DND-41 (cell line): ENCODE measurements at regions not wholly inside any gene's neighbourhood (a gene's known extent, or its start where the extent isn't known, plus 50 kb on each side); places are given as distances from the start of the nearest gene placed in this dataset.

Experiments used
- ATAC-seq: fragments of 200-7000 bp; cut with Tn5 transposase; 3 replicates; pipeline ENCODE4 v1.9.1; 2021; ENCODE audit warnings: low read depth; ENCODE audit not compliant: insufficient read depth
- DNase-seq: peaks from one replicate; pipeline ENCODE4 v3.0.0-alpha.2; 2020
- H2AFZ ChIP-seq: 2 replicates; pipeline ENCODE4 v1.6.0; 2012; ENCODE audit warnings: low read depth, low read length
- H3K27ac ChIP-seq: 2 replicates; pipeline ENCODE4 v1.5.1; 2012; ENCODE audit warnings: low read length, inconsistent platforms
- H3K27me3 ChIP-seq: fragments of 200-600 bp; sonication (generic); 2 replicates; pipeline ENCODE4 v1.6.0; 2012; ENCODE audit warnings: low read length, mild to moderate bottlenecking, inconsistent platforms; ENCODE audit not compliant: insufficient read depth, poor library complexity
- H3K36me3 ChIP-seq: 2 replicates; pipeline ENCODE4 v1.5.1; 2012; ENCODE audit warnings: low read length, inconsistent platforms; ENCODE audit not compliant: insufficient read depth
- H3K4me1 ChIP-seq: 2 replicates; pipeline ENCODE4 v1.5.1; 2012; ENCODE audit warnings: mild to moderate bottlenecking, low read length; ENCODE audit not compliant: insufficient read depth
- H3K4me2 ChIP-seq: 2 replicates; pipeline ENCODE4 v1.6.0; 2012; ENCODE audit warnings: mild to moderate bottlenecking, moderate library complexity, low read length, inconsistent platforms; ENCODE audit not compliant: insufficient read depth
- H3K4me3 ChIP-seq, 2 experiments: fragments of 200-600 bp in 1 of 2; shearing (Covaris generic) in 1 of 2; 2 replicates each; pipeline ENCODE4 v1.5.1; 2012 to 2016; ENCODE audit warnings: inconsistent platforms in 2 of 2, low read length in 2 of 2, mild to moderate bottlenecking in 2 of 2, low read depth in 1 of 2, moderate library complexity in 1 of 2
- H3K79me2 ChIP-seq: 2 replicates; pipeline ENCODE4 v1.6.0; 2012; ENCODE audit warnings: low read length, inconsistent platforms; ENCODE audit not compliant: insufficient read depth
- H3K9ac ChIP-seq: 2 replicates; pipeline ENCODE4 v1.6.0; 2012; ENCODE audit warnings: low read depth, mild to moderate bottlenecking, inconsistent platforms, low read length, moderate library complexity
- H3K9me3 ChIP-seq: 2 replicates; pipeline ENCODE4 v1.5.1; 2012; ENCODE audit warnings: low read length, moderate library complexity, mild to moderate bottlenecking, inconsistent platforms; ENCODE audit not compliant: insufficient read depth, severe bottlenecking
- H4K20me1 ChIP-seq: 2 replicates; pipeline ENCODE4 v1.6.0; 2012; ENCODE audit warnings: low read length; ENCODE audit not compliant: insufficient read depth
- CTCF ChIP-seq: IDR thresholded peaks from 2 replicates; pipeline ENCODE4 v1.5.1; 2012; ENCODE audit warnings: borderline replicate concordance, low read length, moderate library complexity, mild to moderate bottlenecking; ENCODE audit not compliant: poor library complexity, severe bottlenecking; ENCODE audit errors: extremely low read depth
- EZH2 ChIP-seq: IDR thresholded peaks from 3 replicates; pipeline ENCODE4 v1.6.1; 2012; ENCODE audit warnings: borderline replicate concordance, low read depth, mild to moderate bottlenecking, moderate library complexity, low read length, inconsistent platforms; ENCODE audit not compliant: severe bottlenecking

- H3K4me1 ChIP-seq, result no peaks in the 10 kb centered on the region
- no peak for TF ChIP-seq CTCF
- TF ChIP-seq EZH2, result no peak
These were observed 587.7 kb downstream of the C12orf50 start for GRCh38 chr12:87441511-87441910.

GRCh38 chr12:87439990-87440827 lies 589.0 kb downstream of the C12orf50 start:
- Histone ChIP-seq H2AFZ (no peak overlapping the region), H3K4me3 (no peak overlapping the region), H3K4me2 (no peak overlapping the region), H3K9me3 (no peaks in the 10 kb centered on the region), H3K79me2 (no peaks in the 10 kb centered on the region), H3K4me1 (no peaks in the 10 kb centered on the region), H3K27ac (no peak overlapping the region), H3K36me3 (no peaks in the 10 kb centered on the region), H4K20me1 (no peaks in the 10 kb centered on the region), H3K9ac (no peak overlapping the region), H3K27me3 (no peaks in the 10 kb centered on the region)
- TF ChIP-seq EZH2 (no peak), CTCF (no peak)
- ATAC-seq (no peak), DNase-seq (no peak)

More at GRCh38 chr12:87441511-87441910, 587.7 kb downstream of the C12orf50 start:
- Histone ChIP-seq H3K9ac (no peak overlapping the region), H3K4me3 (no peak overlapping the region), H3K79me2 (no peaks in the 10 kb centered on the region), H3K27ac (no peak overlapping the region), H2AFZ (no peak overlapping the region), H3K27me3 (no peaks in the 10 kb centered on the region), H3K36me3 (no peaks in the 10 kb centered on the region), H3K4me2 (no peak overlapping the region), H3K9me3 (no peaks in the 10 kb centered on the region), H4K20me1 (no peaks in the 10 kb centered on the region)
- DNase-seq, result no peak
- ATAC-seq, result no peak

GRCh38 chr12:87430444-87430843 lies 598.8 kb downstream of the C12orf50 start:
- Histone ChIP-seq H3K9ac (no peak overlapping the region), H3K4me1 (no peaks in the 10 kb centered on the region), H3K36me3 (no peaks in the 10 kb centered on the region), H3K9me3 (no peaks in the 10 kb centered on the region), H3K4me3 (no peak overlapping the region), H3K79me2 (no peaks in the 10 kb centered on the region), H4K20me1 (no peaks in the 10 kb centered on the region), H2AFZ (no peak overlapping the region), H3K4me2 (no peak overlapping the region), H3K27ac (no peak overlapping the region), H3K27me3 (no peaks in the 10 kb centered on the region)
- DNase-seq (no peak), ATAC-seq (no peak)
- TF ChIP-seq EZH2, result no peak
- TF ChIP-seq CTCF, result no peak
